DMS79 treated with DMSO at 0.1 percent for 48 hours (cell line): ENCODE measurements at regions not wholly inside any gene's neighbourhood (a gene's known extent, or its start where the extent isn't known, plus 50 kb on each side); places are given as distances from the start of the nearest gene placed in this dataset.
"Not testable (repeated sequence)": the region's sequence is repeated elsewhere in the genome, so short reads cannot be mapped to it uniquely, and the experiment has no call there.

Experiments used
- DNase-seq: peaks from one replicate; lab custom pipeline; 2025; lab: John Stamatoyannopoulos, UW

DNA sequence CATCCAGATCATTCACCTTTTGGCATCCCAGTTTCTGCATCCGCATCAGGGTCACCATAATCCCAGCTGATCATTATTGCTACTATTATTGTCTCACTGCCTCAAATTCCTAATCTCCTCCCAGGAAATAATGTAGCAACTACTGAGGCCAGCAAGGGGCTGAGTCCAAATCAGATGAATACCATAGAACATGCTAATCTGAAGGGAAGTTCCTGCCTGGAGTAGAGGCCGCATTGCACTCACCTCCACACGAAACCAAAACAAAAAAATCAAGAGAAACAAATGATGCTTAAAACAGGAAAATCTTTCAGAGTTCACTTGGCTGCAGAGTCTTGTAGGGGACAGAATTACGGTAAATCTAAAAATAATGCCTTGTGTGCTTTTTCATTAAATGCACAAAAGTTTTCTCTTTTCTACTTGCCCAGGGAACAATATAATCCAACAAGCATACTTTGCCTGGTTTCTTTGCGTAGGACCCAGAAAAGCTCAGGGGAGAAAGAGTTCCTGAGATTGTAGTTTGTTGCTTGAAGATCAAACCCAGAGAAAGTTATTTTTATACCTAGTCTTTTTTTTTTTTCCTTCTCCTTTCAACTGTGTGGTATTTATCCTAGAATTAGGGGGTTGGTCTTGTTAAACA is 87.7 kb upstream of the KLF4 start:
- no peak for DNase-seq

- DNase-seq: no peak
These were observed 81.6 kb upstream of the KLF4 start for GRCh38 chr9:107571148-107571547.

DNA sequence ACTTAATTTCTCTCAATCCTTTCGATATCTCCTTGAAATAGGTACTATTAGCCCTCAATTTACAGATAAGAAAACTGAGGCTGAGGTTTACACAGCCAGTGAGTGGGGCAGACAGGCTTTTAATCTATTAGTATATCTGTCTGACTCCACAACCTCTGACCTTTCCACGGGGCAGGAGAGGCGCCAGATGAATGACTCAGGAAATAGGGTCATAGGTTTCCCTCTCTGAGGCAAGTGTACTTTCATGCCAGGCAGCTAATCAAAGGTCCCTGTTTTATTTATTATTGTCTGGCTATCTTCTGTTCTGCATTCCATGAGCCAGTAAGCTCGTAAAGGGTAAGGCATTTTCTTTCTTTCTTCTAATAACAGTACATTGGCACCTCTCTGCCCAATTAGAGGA is 79.6 kb upstream of the KLF4 start:
- DNase-seq: no peak

DNA sequence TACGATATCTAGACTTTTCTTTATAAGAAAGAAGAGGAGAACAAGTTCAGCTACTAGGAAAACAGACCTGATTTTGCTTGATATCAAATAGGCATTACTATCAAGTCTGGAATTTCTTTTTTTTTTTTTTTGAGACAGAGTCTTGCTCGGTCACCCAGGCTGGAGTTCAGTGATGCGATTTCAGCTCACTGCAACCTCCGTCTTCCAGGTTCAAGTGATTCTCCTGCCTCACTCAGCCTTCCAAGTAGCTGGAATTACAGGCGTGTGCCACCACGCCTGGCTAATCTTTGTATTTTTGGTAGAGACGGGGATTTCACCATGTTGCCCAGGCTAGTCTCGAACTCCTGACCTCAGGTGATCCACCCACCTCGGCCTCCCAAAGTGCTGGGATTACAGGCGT is 78.8 kb upstream of the KLF4 start:
- not testable (repeated sequence) for DNase-seq

GRCh38 chr9:107567462-107567861 is 77.9 kb upstream of the KLF4 start:
- no peak for DNase-seq

GRCh38 chr9:107566611-107567061 is 77.1 kb upstream of the KLF4 start:
- no peak for DNase-seq

DNA sequence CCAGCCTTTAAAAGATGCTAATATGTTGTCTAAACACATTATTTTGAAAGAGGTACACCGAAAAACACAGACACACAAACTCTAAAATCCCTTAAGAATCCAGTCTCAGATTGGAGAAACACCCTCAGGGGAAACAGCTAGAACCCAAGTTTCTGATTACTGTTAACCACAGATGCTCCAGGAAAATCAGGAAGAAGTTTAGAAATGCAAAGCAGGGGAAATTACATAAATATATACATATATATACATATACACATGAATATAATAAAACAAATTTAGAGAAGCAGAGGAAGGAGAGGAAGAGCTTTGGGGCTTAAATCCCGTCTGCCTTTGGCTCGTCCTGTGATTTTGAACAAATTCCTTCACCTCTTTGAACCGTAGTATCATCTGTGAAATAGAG is 73.2 kb upstream of the KLF4 start:
- DNase-seq: no peak

GRCh38 chr9:107559494-107560086 is 70.0 kb upstream of the KLF4 start:
- no peak for DNase-seq

DNA sequence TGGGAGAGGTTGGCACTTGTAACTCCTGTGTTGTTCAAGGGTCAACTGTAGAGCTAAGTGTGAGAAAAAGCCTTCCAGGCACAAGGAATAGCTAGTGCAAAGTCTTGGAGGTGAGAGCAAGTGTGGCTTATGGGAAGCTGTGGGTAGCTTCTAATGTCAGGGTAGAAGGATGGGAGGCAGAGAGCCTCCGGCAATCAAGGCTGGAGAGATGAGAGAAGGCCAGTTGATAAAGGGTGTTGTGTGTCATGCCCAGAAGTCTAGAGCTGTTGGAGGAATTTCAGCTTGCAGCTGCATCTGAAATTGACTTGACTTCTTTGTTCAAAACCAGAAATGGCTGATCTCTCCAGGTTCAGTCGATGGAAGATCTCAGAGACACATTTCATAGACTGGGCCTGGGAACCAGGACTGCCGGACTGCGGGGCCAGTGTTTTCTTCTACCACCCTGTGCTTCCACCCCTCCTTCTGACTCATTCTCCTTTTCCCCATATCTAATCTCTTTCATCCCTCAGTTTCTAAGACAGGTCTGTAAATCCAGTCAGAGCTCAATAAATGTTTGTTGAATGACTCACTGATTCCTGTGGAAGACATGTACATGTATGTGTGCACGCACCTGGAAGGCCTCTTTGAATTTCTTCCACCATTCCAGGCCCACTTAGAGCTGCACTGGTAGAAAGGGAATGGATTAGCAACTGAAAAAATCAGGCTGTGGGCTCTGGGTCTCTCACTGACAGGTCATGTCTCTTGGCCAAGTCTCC is 67.8 kb upstream of the KLF4 start:
- no peak for DNase-seq

DNA sequence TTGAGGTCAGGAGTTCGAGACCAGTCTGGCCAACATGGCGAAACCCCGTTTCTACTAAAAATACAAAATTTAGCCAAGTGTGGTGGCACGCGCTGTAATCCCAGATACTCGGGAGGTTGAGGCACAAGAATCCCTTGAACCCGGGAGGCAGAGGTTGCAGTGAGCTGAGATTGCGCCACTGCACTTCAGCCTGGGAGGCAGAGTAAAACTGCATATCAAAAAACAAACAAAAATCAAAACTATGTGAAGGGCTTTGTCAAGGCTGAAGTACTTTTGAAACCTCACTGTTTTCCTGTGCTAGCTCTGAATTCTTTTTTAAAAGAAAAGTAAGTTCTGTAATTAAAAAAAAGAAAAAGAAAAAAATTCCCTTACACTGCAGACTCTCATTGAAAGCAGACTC is 65.1 kb upstream of the KLF4 start:
- no peak for DNase-seq

DNA sequence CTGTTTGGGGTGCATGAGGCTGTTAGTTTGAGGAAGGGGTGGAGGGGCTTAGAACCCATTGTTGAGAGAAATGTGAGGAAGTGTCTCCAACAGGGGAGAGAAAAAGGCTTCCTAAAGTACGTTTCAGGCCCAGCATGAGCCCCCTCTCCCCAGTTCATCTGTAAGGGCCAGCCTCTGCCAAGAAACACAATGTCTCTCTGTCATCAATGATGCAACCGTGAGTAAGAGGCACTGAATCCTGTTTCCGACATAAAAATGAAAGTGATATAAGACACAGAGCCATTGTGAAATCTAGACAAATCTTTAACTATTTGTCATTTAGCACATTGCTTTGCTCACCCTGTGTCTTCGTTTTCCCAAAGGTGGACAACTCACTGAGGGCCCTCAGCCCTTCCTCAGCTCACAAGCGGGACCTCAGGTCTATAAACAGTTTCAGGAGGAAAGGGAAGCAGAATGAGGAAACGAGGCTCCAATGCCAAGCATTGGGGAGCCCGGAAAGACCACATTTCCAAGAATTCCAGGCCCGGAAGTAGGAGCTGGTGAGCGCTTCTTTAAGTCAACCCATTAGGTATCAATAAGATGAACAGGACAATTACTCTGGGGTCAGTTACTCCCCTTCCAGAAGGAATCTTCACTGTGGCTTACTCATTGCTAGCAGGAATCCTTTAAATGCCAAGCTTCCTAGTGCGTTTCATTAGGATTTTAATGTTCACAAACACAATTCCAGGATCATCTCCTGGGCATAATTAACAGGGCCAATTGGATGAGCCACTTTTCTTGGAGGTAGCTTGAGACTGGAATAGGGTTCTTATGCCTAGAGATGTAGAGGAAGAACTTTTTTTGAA is 59.0 kb upstream of the KLF4 start:
- DNase-seq: no peak

GRCh38 chr9:107547772-107548297 is 58.3 kb upstream of the KLF4 start:
- DNase-seq: no peak

DNA sequence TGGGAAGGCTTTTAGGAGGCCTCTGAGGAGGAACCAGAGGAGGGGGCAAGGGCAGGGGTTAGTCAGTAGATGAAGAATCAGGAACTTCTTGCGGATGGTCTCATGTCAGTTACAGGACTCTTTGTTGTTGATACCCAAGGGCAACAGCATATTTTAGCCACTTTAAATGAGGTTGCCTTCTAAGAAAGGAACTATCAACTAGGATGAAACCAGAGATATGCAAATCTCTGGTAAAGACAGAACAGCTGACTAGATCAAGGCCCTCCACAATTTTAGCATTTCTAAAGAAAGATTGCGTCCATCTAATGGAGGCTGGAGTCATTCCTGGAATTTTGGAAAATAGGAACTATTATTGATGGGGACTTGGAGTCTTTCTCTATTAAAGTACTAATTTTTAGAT is 57.7 kb upstream of the KLF4 start:
- no peak for DNase-seq

GRCh38 chr9:107546859-107547258 is 57.3 kb upstream of the KLF4 start:
- no peak for DNase-seq

DNA sequence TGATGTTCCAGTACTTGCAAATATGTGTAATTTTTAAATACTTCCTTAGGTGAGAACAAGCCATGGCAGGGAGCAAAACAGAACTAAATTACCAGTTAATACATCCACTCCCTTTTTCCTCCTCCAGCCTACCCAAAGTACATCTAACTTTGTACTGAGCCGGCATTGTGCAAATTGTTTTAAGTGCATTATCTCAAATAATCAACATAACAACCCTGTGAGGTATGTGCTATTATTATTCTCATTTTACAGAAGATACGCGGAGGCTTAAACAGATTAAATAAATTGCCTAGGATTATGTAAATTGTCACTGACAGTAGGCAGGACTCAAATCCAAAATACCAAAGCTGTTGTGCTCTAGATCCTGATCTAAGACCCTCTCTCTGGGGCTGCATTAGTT is 55.5 kb upstream of the KLF4 start:
- no peak for DNase-seq

GRCh38 chr9:107542411-107543157 is 53.0 kb upstream of the KLF4 start:
- DNase-seq: no peak

GRCh38 chr9:107541523-107541922 is 52.0 kb upstream of the KLF4 start:
- DNase-seq: no peak

DNA sequence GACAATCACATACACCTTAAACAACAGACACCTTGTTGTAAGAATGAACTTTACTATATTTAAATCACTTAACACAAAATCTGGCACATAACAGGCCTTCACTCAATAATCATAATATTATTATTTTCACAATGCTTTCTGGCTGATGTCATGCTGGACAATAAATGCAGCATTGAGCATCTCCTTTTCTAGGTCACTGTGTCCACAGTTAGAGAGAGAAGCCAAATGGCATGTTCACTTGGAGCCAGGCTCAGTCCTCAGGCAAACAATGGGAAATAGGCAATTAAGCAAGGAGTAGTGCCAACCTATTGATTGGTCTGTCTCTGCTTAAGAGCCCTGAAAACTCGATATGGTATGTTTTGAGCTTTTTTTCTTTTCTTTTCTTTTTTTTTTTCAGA is 50.6 kb upstream of the KLF4 start:
- no peak for DNase-seq

GRCh38 chr9:107539427-107540163 is 50.0 kb upstream of the KLF4 start:
- DNase-seq: no peak
